ENCODE measurements at regions not wholly inside any gene's neighbourhood (a gene's known extent, or its start where the extent isn't known, plus 50 kb on each side); places are given as distances from the start of the nearest gene placed in this dataset.

GRCh38 chr1:208540724-208541123, 296.5 kb upstream of the PLXNA2 start:
- Histone ChIP-seq H2AFZ (ENCODE audit: low read length) (no peak overlapping the region), H3K36me3 (replicated peaks; ENCODE audit: insufficient read depth, low read length) (no peaks in the 10 kb centered on the region), H3K27me3 (replicated peaks; ENCODE audit: insufficient read depth, low read length) (no peaks in the 10 kb centered on the region), H3K4me2 (ENCODE audit: low read depth, low read length) (no peak overlapping the region), H3K9ac (ENCODE audit: low read length) (no peak overlapping the region), H3K9me2 (replicated peaks; ENCODE audit: insufficient read depth, low read length) (no peaks in the 10 kb centered on the region), H3K79me2 (ENCODE audit: low read length) (no peaks in the 10 kb centered on the region), H4K20me1 (ENCODE audit: insufficient read depth, low read length) (no peaks in the 10 kb centered on the region), H3K4me1 (ENCODE audit: low read length) (no peaks in the 10 kb centered on the region), H3F3A (ENCODE audit: insufficient read depth, low read length) (no peaks in the 10 kb centered on the region), H3K27ac (ENCODE audit: low read length) (no peak overlapping the region), H3K4me3 (ENCODE audit: low read length) (no peak overlapping the region), H3K9me3 (replicated peaks; ENCODE audit: insufficient read depth, low read length) (no peaks in the 10 kb centered on the region)
- no peak for TF ChIP-seq EZH2phosphoT487 (IDR thresholded peaks at IDR 0.05; ENCODE audit: low read length)
- no peak for TF ChIP-seq EZH2 (optimal IDR thresholded peaks at IDR 0.05; ENCODE audit: low read depth, low read length)
- no peak for TF ChIP-seq CTCF (IDR thresholded peaks at IDR 0.05; ENCODE audit: low read length)
- DNase-seq: no peak

DNA sequence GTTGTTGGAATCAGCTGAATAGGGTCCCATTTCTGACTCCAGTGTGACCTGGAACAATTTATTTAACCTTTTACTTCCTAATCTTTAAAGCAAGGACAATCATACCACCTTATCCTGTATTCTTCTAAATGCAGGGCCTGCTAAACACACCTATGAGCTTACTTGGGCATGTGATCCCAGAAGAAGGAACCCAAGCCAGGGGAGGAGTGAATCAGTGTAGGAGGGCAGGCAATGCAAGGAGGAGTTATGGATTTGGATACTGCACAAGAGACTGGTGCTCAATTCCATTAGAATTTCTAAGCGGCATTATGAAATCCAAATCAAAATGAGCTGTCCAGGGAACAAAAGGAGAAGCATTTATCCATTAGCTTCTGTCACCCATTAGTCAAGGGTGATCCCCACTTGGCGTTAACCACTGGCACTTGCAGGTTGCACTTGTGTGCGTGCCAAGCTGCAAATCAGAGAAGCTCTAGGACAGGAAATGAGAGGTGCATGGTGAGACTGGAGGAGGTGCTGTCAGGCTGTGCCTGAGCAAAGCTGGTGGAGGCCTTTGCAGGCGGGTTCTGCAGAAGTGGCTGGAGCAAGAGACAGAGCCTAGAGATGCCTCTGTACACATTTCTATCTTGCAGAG, 297.2 kb upstream of the PLXNA2 start:
- Histone ChIP-seq H3K4me1 (ENCODE audit: low read length) (no peaks in the 10 kb centered on the region), H3F3A (ENCODE audit: insufficient read depth, low read length) (no peaks in the 10 kb centered on the region), H4K20me1 (ENCODE audit: insufficient read depth, low read length) (no peaks in the 10 kb centered on the region), H3K36me3 (replicated peaks; ENCODE audit: insufficient read depth, low read length) (no peaks in the 10 kb centered on the region), H3K9me3 (replicated peaks; ENCODE audit: insufficient read depth, low read length) (no peaks in the 10 kb centered on the region), H3K79me2 (ENCODE audit: low read length) (no peaks in the 10 kb centered on the region), H3K9me2 (replicated peaks; ENCODE audit: insufficient read depth, low read length) (no peaks in the 10 kb centered on the region), H3K27ac (ENCODE audit: low read length) (no peak overlapping the region), H3K4me2 (ENCODE audit: low read depth, low read length) (no peak overlapping the region), H3K4me3 (ENCODE audit: low read length) (no peak overlapping the region), H2AFZ (ENCODE audit: low read length) (no peak overlapping the region), H3K27me3 (replicated peaks; ENCODE audit: insufficient read depth, low read length) (no peaks in the 10 kb centered on the region), H3K9ac (ENCODE audit: low read length) (no peak overlapping the region)
- no peak for DNase-seq
- no peak for TF ChIP-seq CTCF (IDR thresholded peaks at IDR 0.05; ENCODE audit: low read length)
- TF ChIP-seq EZH2 (optimal IDR thresholded peaks at IDR 0.05; ENCODE audit: low read depth, low read length): no peak
- TF ChIP-seq EZH2phosphoT487 (IDR thresholded peaks at IDR 0.05; ENCODE audit: low read length): no peak

DNA sequence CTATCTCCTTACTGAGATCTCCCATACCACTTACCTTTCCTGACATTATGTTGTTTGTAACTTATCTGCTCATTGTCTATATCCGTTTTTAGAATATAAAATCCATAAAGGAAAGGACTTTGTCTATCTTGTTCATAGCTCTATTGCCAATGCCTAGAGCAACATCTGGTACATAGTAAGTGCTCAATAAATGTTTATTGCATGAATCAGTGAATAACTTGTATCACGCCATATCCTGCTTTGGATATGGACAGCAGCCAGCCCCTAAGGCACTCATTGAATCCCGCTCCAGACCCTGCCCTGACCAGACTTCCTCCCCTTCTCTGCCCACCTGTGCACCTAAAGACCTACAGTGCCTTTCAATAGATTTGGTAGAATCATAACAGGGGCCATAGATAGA, 298.1 kb upstream of the PLXNA2 start:
- TF ChIP-seq EZH2 (optimal IDR thresholded peaks at IDR 0.05; ENCODE audit: low read depth, low read length): no peak
- TF ChIP-seq EZH2phosphoT487 (IDR thresholded peaks at IDR 0.05; ENCODE audit: low read length): no peak
- TF ChIP-seq CTCF (IDR thresholded peaks at IDR 0.05; ENCODE audit: low read length): no peak
- no peaks in the 10 kb centered on the region for H3K27me3 ChIP-seq (replicated peaks; ENCODE audit: insufficient read depth, low read length)
- no peak overlapping the region for H2AFZ ChIP-seq (ENCODE audit: low read length)
- H3K4me1 ChIP-seq (ENCODE audit: low read length): no peaks in the 10 kb centered on the region
- no peaks in the 10 kb centered on the region for H3K9me2 ChIP-seq (replicated peaks; ENCODE audit: insufficient read depth, low read length)
- H4K20me1 ChIP-seq (ENCODE audit: insufficient read depth, low read length): no peaks in the 10 kb centered on the region
- H3K4me3 ChIP-seq (ENCODE audit: low read length): no peak overlapping the region
- H3F3A ChIP-seq (ENCODE audit: insufficient read depth, low read length): no peaks in the 10 kb centered on the region
- no peak for DNase-seq
- H3K9ac ChIP-seq (ENCODE audit: low read length): no peak overlapping the region
- H3K79me2 ChIP-seq (ENCODE audit: low read length): no peaks in the 10 kb centered on the region
- H3K4me2 ChIP-seq (ENCODE audit: low read depth, low read length): no peak overlapping the region
- no peaks in the 10 kb centered on the region for H3K9me3 ChIP-seq (replicated peaks; ENCODE audit: insufficient read depth, low read length)
- no peaks in the 10 kb centered on the region for H3K36me3 ChIP-seq (replicated peaks; ENCODE audit: insufficient read depth, low read length)
- H3K27ac ChIP-seq (ENCODE audit: low read length): no peak overlapping the region

All from MM.1S (cell line).